ENCODE measurements at regions not wholly inside any gene's neighbourhood (a gene's known extent, or its start where the extent isn't known, plus 50 kb on each side); places are given as distances from the start of the nearest gene placed in this dataset.

DNA sequence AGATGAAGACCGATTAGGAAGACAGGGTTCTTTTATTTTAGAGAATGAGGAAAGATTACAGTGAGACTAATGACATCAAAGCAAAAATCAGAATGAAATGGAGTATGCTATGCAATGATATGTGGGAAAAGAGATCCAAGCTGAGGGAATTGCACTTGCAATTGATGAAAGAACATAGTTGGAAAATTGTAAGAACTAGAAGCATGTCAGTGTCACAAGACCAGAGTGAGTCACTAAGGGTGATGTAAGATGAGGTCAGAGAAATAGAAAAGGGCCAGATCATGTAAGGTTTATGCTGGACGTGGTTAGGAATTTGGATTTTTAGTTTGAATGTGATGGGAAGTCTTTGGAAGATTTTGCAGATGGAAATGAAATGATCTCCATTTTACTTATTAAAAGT lies 1937.3 kb downstream of the OLFM4 start:
- no peak for DNase-seq (ENCODE audit: low spot score)
- no TSS peak for BruUV-seq (replicated peaks)

GRCh38 chr13:54972838-54973237 lies 1944.2 kb downstream of the OLFM4 start:
- DNase-seq (ENCODE audit: low spot score) = no peak

More for the DNA sequence above, 1937.3 kb downstream of the OLFM4 start:
- peaks cover 9% of the 10 kb centered on the region; the same call in 1 of the 2 replicates for H3K9me3 ChIP-seq (ENCODE audit: low read length)
- H3K4me2 ChIP-seq (ENCODE audit: low read length) = no peak overlapping the region
- H3K79me2 ChIP-seq (ENCODE audit: insufficient read depth, low read depth, low read length) = no peaks in the 10 kb centered on the region
- no peak overlapping the region for H3K27ac ChIP-seq (ENCODE audit: low read depth, low read length, poor library complexity, severe bottlenecking)
- H3K36me3 ChIP-seq (ENCODE audit: insufficient read depth, low read length) = no peaks in the 10 kb centered on the region
- no peak overlapping the region for H2AFZ ChIP-seq (ENCODE audit: low read length)
- intact Hi-C loops (cut with micrococcal nuclease; ENCODE audit: unreplicated experiment) = no loop called here
- H4K20me1 ChIP-seq (ENCODE audit: insufficient read depth, low read length) = no peaks in the 10 kb centered on the region
- no peaks in the 10 kb centered on the region for H3K4me1 ChIP-seq (ENCODE audit: insufficient read depth, low read length, poor library complexity, severe bottlenecking)
- ChIA-PET POLR2A (interaction anchor here (0.6 kb wide), 1 partner anchor 299 kb away, joined by 4 read pairs; no protein-coding TSS in a partner anchor), CTCF (ENCODE audit: unreplicated experiment) (no interaction called here)
- H3K9me2 ChIP-seq (ENCODE audit: insufficient read depth, low read length) = no peaks in the 10 kb centered on the region
- no peak overlapping the region for H3K4me3 ChIP-seq (ENCODE audit: low read depth, low read length, poor library complexity, severe bottlenecking)
- no peak for TF ChIP-seq CTCF (conservative IDR thresholded peaks at IDR 0.05; ENCODE audit: low read length)
- no peak for TF ChIP-seq EZH2phosphoT487 (IDR thresholded peaks at IDR 0.05; ENCODE audit: borderline replicate concordance, low read depth, low read length)

More at GRCh38 chr13:54972838-54973237, 1944.2 kb downstream of the OLFM4 start:
- no peaks in the 10 kb centered on the region for H4K20me1 ChIP-seq (ENCODE audit: insufficient read depth, low read length)
- CTCF ChIA-PET (ENCODE audit: unreplicated experiment) = no interaction called here
- H3K4me1 ChIP-seq (ENCODE audit: insufficient read depth, low read length, poor library complexity, severe bottlenecking) = no peaks in the 10 kb centered on the region
- H2AFZ ChIP-seq (ENCODE audit: low read length) = no peak overlapping the region
- no peaks in the 10 kb centered on the region for H3K79me2 ChIP-seq (ENCODE audit: insufficient read depth, low read depth, low read length)
- no TSS peak for BruUV-seq (replicated peaks)
- H3K4me2 ChIP-seq (ENCODE audit: low read length) = no peak overlapping the region
- H3K36me3 ChIP-seq (ENCODE audit: insufficient read depth, low read length) = no peaks in the 10 kb centered on the region
- no peak overlapping the region for H3K4me3 ChIP-seq (ENCODE audit: low read depth, low read length, poor library complexity, severe bottlenecking)
- TF ChIP-seq EZH2phosphoT487 (IDR thresholded peaks at IDR 0.05; ENCODE audit: borderline replicate concordance, low read depth, low read length) (no peak), CTCF (conservative IDR thresholded peaks at IDR 0.05; ENCODE audit: low read length) (no peak)
- POLR2A ChIA-PET = no interaction called here
- H3K9me2 ChIP-seq (ENCODE audit: insufficient read depth, low read length) = no peaks in the 10 kb centered on the region
- no peak overlapping the region for H3K27ac ChIP-seq (ENCODE audit: low read depth, low read length, poor library complexity, severe bottlenecking)
- H3K9me3 ChIP-seq (ENCODE audit: low read length) = no peaks in the 10 kb centered on the region
- intact Hi-C loops (cut with micrococcal nuclease; ENCODE audit: unreplicated experiment) = loop anchor here (10.0 kb wide), 1 partner anchor 58 kb away; no protein-coding TSS in a partner anchor
